Breast epithelium (tissue), 3 donors: ENCODE measurements at regions not wholly inside any gene's neighbourhood (a gene's known extent, or its start where the extent isn't known, plus 50 kb on each side); places are given as distances from the start of the nearest gene placed in this dataset.

Source experiments
- CTCF ChIP-seq, 3 donors: fragments of 450-650 bp; IDR thresholded peaks; one replicate each; pipeline ENCODE4 v1.5.1; 2016 to 2017; ENCODE audit warnings: antibody characterized with exemption in 3 of 3, mild to moderate bottlenecking in 3 of 3, moderate library complexity in 3 of 3
- POLR2AphosphoS5 ChIP-seq, 3 donors: sonication (generic); formaldehyde crosslinking; IDR thresholded peaks; one replicate each; pipeline ENCODE4 v1.6.1; 2017; ENCODE audit warnings: antibody characterized with exemption in 3 of 3

DNA sequence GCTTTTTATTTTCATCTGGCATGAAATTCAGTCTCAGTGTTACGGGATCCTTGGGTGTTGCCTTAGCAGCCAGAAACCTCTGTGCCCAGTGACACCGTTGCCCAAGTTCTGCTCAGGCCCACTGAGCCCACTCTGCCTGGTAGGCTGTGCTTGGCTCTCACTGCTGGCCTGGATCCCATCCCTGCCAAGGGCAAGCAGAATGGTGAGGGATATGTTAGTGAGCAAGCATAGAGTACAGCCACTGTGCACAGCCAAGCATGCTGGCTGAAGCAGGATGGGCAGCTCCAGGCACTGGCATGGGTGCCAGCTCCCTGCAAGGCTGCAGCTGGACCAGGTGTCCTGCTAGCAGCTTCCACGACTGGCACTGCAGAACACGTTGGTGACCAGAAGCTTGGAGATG is 194.7 kb upstream of the TFPI start:
- TF ChIP-seq CTCF (IDR thresholded peaks at IDR 0.05) (no peak), POLR2AphosphoS5 (IDR thresholded peaks at IDR 0.05) (no peak)
